ENCODE measurements at regions not wholly inside any gene's neighbourhood (a gene's known extent, or its start where the extent isn't known, plus 50 kb on each side); places are given as distances from the start of the nearest gene placed in this dataset.
"Not testable (repeated sequence)": the region's sequence is repeated elsewhere in the genome, so short reads cannot be mapped to it uniquely, and the experiment has no call there.

- no peak overlapping the region for H3K4me3 ChIP-seq (ENCODE audit: low read depth, low read length)
- no peak for DNase-seq (ENCODE audit: low read depth)
- no peak for TF ChIP-seq CTCF (IDR thresholded peaks at IDR 0.05; ENCODE audit: insufficient read depth, low read depth, low read length, missing control alignments)
Measured at GRCh38 chr13:76586842-76587241, 299.4 kb downstream of the KCTD12 start.

- no peak for TF ChIP-seq CTCF (IDR thresholded peaks at IDR 0.05; ENCODE audit: insufficient read depth, low read depth, low read length, missing control alignments)
- H3K4me3 ChIP-seq (ENCODE audit: low read depth, low read length), result no peak overlapping the region
- DNase-seq (ENCODE audit: low read depth), result no peak
Measured at GRCh38 chr13:76579701-76580100, 306.5 kb downstream of the KCTD12 start.

GRCh38 chr13:76575634-76576033 lies 310.6 kb downstream of the KCTD12 start:
- not testable (repeated sequence) for H3K4me3 ChIP-seq (ENCODE audit: low read depth, low read length); DNase-seq (ENCODE audit: low read depth)

GRCh38 chr13:76570510-76570971 lies 315.7 kb downstream of the KCTD12 start:
- DNase-seq (ENCODE audit: low read depth), result no peak
- no peak overlapping the region for H3K4me3 ChIP-seq (ENCODE audit: low read depth, low read length)
- no peak for TF ChIP-seq CTCF (IDR thresholded peaks at IDR 0.05; ENCODE audit: insufficient read depth, low read depth, low read length, missing control alignments)

- no peak overlapping the region for H3K4me3 ChIP-seq (ENCODE audit: low read depth, low read length)
- DNase-seq (ENCODE audit: low read depth), result peak; percentile 7
- no peak for TF ChIP-seq CTCF (IDR thresholded peaks at IDR 0.05; ENCODE audit: insufficient read depth, low read depth, low read length, missing control alignments)
Measured at GRCh38 chr13:76556627-76557026, 329.6 kb downstream of the KCTD12 start.

GRCh38 chr13:76552807-76553206 lies 333.4 kb downstream of the KCTD12 start:
- TF ChIP-seq CTCF (IDR thresholded peaks at IDR 0.05; ENCODE audit: insufficient read depth, low read depth, low read length, missing control alignments), result no peak
- no peak overlapping the region for H3K4me3 ChIP-seq (ENCODE audit: low read depth, low read length)
- no peak for DNase-seq (ENCODE audit: low read depth)

GRCh38 chr13:76552041-76552772 lies 334.0 kb downstream of the KCTD12 start:
- TF ChIP-seq CTCF (IDR thresholded peaks at IDR 0.05; ENCODE audit: insufficient read depth, low read depth, low read length, missing control alignments), result no peak
- no peak for DNase-seq (ENCODE audit: low read depth)
- no peak overlapping the region for H3K4me3 ChIP-seq (ENCODE audit: low read depth, low read length)

Data from GM12865 (cell line).